Subcutaneous abdominal adipose tissue (tissue), 5 donors: ENCODE measurements at regions not wholly inside any gene's neighbourhood (a gene's known extent, or its start where the extent isn't known, plus 50 kb on each side); places are given as distances from the start of the nearest gene placed in this dataset.
"Not testable (repeated sequence)": the region's sequence is repeated elsewhere in the genome, so short reads cannot be mapped to it uniquely, and the experiment has no call there.

ENCODE experiments used
- H3K27ac ChIP-seq: one replicate; pipeline ENCODE4 v1.7.0; 2013; ENCODE audit warnings: low read depth, mild to moderate bottlenecking, inconsistent platforms, low read length, moderate library complexity
- H3K27me3 ChIP-seq, 5 donors: one replicate each; pipeline ENCODE4 v1.7.0; 2013; ENCODE audit warnings: low read length in 5 of 5, inconsistent platforms in 1 of 5; ENCODE audit not compliant: control insufficient read depth in 5 of 5, insufficient read depth in 4 of 5
- H3K36me3 ChIP-seq, 5 donors: one replicate each; pipeline ENCODE4 v1.7.0; 2013; ENCODE audit warnings: low read length in 5 of 5; ENCODE audit not compliant: control insufficient read depth in 5 of 5, insufficient read depth in 5 of 5
- H3K4me1 ChIP-seq, 5 donors: one replicate each; pipeline ENCODE4 v1.7.0; 2013; ENCODE audit warnings: low read length in 5 of 5, mild to moderate bottlenecking in 3 of 5, moderate library complexity in 1 of 5; ENCODE audit not compliant: control insufficient read depth in 5 of 5, insufficient read depth in 5 of 5
- H3K4me3 ChIP-seq, 5 donors: one replicate each; pipeline ENCODE4 v1.7.0; 2013; ENCODE audit warnings: low read length in 5 of 5, low read depth in 1 of 5
- H3K9ac ChIP-seq, 5 donors: one replicate each; pipeline ENCODE4 v1.7.0; 2013; ENCODE audit warnings: low read length in 5 of 5, mild to moderate bottlenecking in 4 of 5, moderate library complexity in 3 of 5
- H3K9me3 ChIP-seq, 5 donors: one replicate each; pipeline ENCODE4 v1.7.0; 2013; ENCODE audit warnings: low read length in 5 of 5; ENCODE audit not compliant: control insufficient read depth in 5 of 5
- donor health status: healthy.
- donor health status: healthy.
- donor health status: healthy.
- donor health status: healthy.
- donor health status: healthy.

- Histone ChIP-seq H3K27me3 (no peaks in the 10 kb centered on the region), H3K9ac (no peak overlapping the region), H3K4me3 (no peak overlapping the region), H3K9me3 (peaks cover 0 to 2% (median 0%) of the 10 kb centered on the region in 5 donors), H3K4me1 (no peaks in the 10 kb centered on the region), H3K27ac (no peak overlapping the region), H3K36me3 (no peaks in the 10 kb centered on the region)
Observed at GRCh38 chr5:96187309-96188027, 225.8 kb upstream of the ELL2 start.

GRCh38 chr5:96184510-96184909, 222.9 kb upstream of the ELL2 start:
- H3K4me3 ChIP-seq, H3K4me1 ChIP-seq, H3K27ac ChIP-seq, H3K27me3 ChIP-seq, H3K9ac ChIP-seq, H3K36me3 ChIP-seq, H3K9me3 ChIP-seq: not testable (repeated sequence)

GRCh38 chr5:96180684-96181435, 219.2 kb upstream of the ELL2 start:
- Histone ChIP-seq H3K36me3 (no peaks in the 10 kb centered on the region), H3K27me3 (no peaks in the 10 kb centered on the region), H3K9me3 (peaks cover 0 to 2% (median 0%) of the 10 kb centered on the region in 5 donors), H3K4me3 (no peak overlapping the region), H3K4me1 (peaks cover 0 to 8% (median 5%) of the 10 kb centered on the region in 5 donors), H3K27ac (no peak overlapping the region), H3K9ac (no peak overlapping the region)

GRCh38 chr5:96177303-96177869, 215.7 kb upstream of the ELL2 start:
- no peaks in the 10 kb centered on the region for H3K9me3 ChIP-seq
- H3K27me3 ChIP-seq, result no peaks in the 10 kb centered on the region
- no peak overlapping the region for H3K9ac ChIP-seq
- peaks cover 0 to 8% (median 5%) of the 10 kb centered on the region in 5 donors for H3K4me1 ChIP-seq
- no peak overlapping the region for H3K27ac ChIP-seq
- peak overlapping the region in 2 of 5 donors; percentile 24 to 26 for H3K4me3 ChIP-seq
- no peaks in the 10 kb centered on the region for H3K36me3 ChIP-seq

GRCh38 chr5:96176022-96176421, 214.4 kb upstream of the ELL2 start:
- Histone ChIP-seq H3K9ac (no peak overlapping the region), H3K9me3 (no peaks in the 10 kb centered on the region), H3K27me3 (no peaks in the 10 kb centered on the region), H3K27ac (no peak overlapping the region), H3K4me3 (no peak overlapping the region), H3K4me1 (peaks cover 0 to 8% (median 5%) of the 10 kb centered on the region in 5 donors), H3K36me3 (no peaks in the 10 kb centered on the region)

GRCh38 chr5:96175090-96175489, 213.4 kb upstream of the ELL2 start:
- H3K27ac ChIP-seq, result no peak overlapping the region
- no peaks in the 10 kb centered on the region for H3K9me3 ChIP-seq
- H3K27me3 ChIP-seq, result no peaks in the 10 kb centered on the region
- H3K4me1 ChIP-seq, result peaks cover 0 to 8% (median 5%) of the 10 kb centered on the region in 5 donors
- H3K9ac ChIP-seq, result no peak overlapping the region
- H3K4me3 ChIP-seq, result no peak overlapping the region
- H3K36me3 ChIP-seq, result no peaks in the 10 kb centered on the region

- H3K27ac ChIP-seq, result no peak overlapping the region
- no peak overlapping the region for H3K9ac ChIP-seq
- no peaks in the 10 kb centered on the region for H3K9me3 ChIP-seq
- H3K36me3 ChIP-seq, result no peaks in the 10 kb centered on the region
- peaks cover 0 to 8% (median 5%) of the 10 kb centered on the region in 5 donors for H3K4me1 ChIP-seq
- H3K27me3 ChIP-seq, result no peaks in the 10 kb centered on the region
- no peak overlapping the region for H3K4me3 ChIP-seq
Observed at GRCh38 chr5:96173366-96173765, 211.7 kb upstream of the ELL2 start.

- no peaks in the 10 kb centered on the region for H3K36me3 ChIP-seq
- peaks cover 0 to 5% (median 3%) of the 10 kb centered on the region in 5 donors for H3K4me1 ChIP-seq
- H3K9ac ChIP-seq, result no peak overlapping the region
- no peaks in the 10 kb centered on the region for H3K9me3 ChIP-seq
- H3K4me3 ChIP-seq, result no peak overlapping the region
- no peak overlapping the region for H3K27ac ChIP-seq
- no peaks in the 10 kb centered on the region for H3K27me3 ChIP-seq
Observed at GRCh38 chr5:96172436-96172835, 210.8 kb upstream of the ELL2 start.

- not testable (repeated sequence) for H3K27me3 ChIP-seq, H3K9ac ChIP-seq, H3K27ac ChIP-seq, H3K9me3 ChIP-seq, H3K4me3 ChIP-seq, H3K36me3 ChIP-seq, H3K4me1 ChIP-seq
Observed at GRCh38 chr5:96171973-96172372, 210.3 kb upstream of the ELL2 start.

- H3K36me3 ChIP-seq, H3K9me3 ChIP-seq, H3K4me3 ChIP-seq: not testable (repeated sequence)
Observed at GRCh38 chr5:96170481-96171125, 209.0 kb upstream of the ELL2 start.

More at GRCh38 chr5:96170481-96171125, 209.0 kb upstream of the ELL2 start:
- not testable (repeated sequence) for H3K4me1 ChIP-seq, H3K27me3 ChIP-seq, H3K27ac ChIP-seq, H3K9ac ChIP-seq
